ENCODE measurements at regions not wholly inside any gene's neighbourhood (a gene's known extent, or its start where the extent isn't known, plus 50 kb on each side); places are given as distances from the start of the nearest gene placed in this dataset.

DNA sequence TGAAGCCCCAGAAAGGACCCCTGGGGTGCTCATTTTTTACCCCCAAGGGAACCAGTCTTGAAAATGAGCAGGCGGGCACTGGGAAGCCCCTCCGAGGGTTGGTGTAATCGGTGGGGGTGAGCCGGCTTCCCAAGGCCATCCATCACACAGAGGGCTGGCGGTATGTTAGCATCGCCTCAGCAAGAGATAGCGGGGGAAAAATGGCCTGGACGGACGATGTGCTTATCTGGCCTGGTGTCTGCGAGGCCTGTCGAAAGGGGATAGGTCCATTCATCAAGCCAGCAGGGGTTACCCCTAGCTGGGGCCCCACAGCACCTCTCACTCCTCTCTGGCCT lies 188.9 kb downstream of the IRF8 start:
- ChIA-PET CTCF (no interaction called here), POLR2A (ENCODE audit: low non-redundant PET) (no interaction called here)
- H3K27ac ChIP-seq, result no peak overlapping the region
- no peak for DNase-seq (ENCODE audit: low spot score)
- TF ChIP-seq CTCF (conservative IDR thresholded peaks at IDR 0.05; ENCODE audit: low read depth), result no peak

DNA sequence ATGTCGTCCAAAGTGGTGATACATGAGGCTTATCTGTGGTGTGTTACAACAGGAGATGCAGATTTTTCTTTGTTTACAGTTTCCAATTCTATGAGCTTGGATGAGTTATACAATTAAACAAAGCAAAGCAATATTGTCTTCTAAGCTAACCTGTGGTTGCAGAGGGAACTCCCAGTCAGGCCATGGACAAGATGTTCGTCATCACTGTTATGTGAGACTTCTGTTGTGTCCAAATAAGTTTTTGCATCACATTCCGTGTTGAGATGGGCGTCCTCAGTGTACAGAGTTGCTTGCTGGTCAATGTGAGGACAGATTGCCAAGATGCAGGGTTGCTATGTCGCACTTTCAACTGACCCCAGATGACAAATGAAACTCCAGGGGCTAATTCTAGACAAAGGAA lies 189.3 kb downstream of the IRF8 start:
- DNase-seq (ENCODE audit: low spot score), result no peak
- no peak overlapping the region for H3K27ac ChIP-seq
- ChIA-PET POLR2A (ENCODE audit: low non-redundant PET) (no interaction called here), CTCF (interaction anchor here (0.9 kb wide), 1 partner anchor 15 kb away, joined by 6 read pairs; no protein-coding TSS in a partner anchor)
- TF ChIP-seq CTCF (conservative IDR thresholded peaks at IDR 0.05; ENCODE audit: low read depth), result no peak

GRCh38 chr16:86088816-86089215 lies 189.9 kb downstream of the IRF8 start:
- CTCF ChIA-PET, result interaction anchor here (0.9 kb wide), 1 partner anchor 16 kb away, joined by 6 read pairs; no protein-coding TSS in a partner anchor
- TF ChIP-seq CTCF (conservative IDR thresholded peaks at IDR 0.05; ENCODE audit: low read depth), result no peak
- no peak for DNase-seq (ENCODE audit: low spot score)
- POLR2A ChIA-PET (ENCODE audit: low non-redundant PET), result no interaction called here
- H3K27ac ChIP-seq, result no peak overlapping the region

GRCh38 chr16:86089334-86089900 lies 190.5 kb downstream of the IRF8 start:
- no peak for DNase-seq (ENCODE audit: low spot score)
- ChIA-PET POLR2A (ENCODE audit: low non-redundant PET) (no interaction called here), CTCF (no interaction called here)
- no peak overlapping the region for H3K27ac ChIP-seq
- TF ChIP-seq CTCF (conservative IDR thresholded peaks at IDR 0.05; ENCODE audit: low read depth), result no peak

- TF ChIP-seq CTCF (conservative IDR thresholded peaks at IDR 0.05; ENCODE audit: low read depth), result no peak
- POLR2A ChIA-PET (ENCODE audit: low non-redundant PET), result no interaction called here
- no peak overlapping the region for H3K27ac ChIP-seq
- DNase-seq (ENCODE audit: low spot score), result no peak
- CTCF ChIA-PET, result interaction anchor here (0.7 kb wide), 1 partner anchor 7 kb away, joined by 6 read pairs; no protein-coding TSS in a partner anchor
These were observed 191.0 kb downstream of the IRF8 start for GRCh38 chr16:86089991-86090390.

DNA sequence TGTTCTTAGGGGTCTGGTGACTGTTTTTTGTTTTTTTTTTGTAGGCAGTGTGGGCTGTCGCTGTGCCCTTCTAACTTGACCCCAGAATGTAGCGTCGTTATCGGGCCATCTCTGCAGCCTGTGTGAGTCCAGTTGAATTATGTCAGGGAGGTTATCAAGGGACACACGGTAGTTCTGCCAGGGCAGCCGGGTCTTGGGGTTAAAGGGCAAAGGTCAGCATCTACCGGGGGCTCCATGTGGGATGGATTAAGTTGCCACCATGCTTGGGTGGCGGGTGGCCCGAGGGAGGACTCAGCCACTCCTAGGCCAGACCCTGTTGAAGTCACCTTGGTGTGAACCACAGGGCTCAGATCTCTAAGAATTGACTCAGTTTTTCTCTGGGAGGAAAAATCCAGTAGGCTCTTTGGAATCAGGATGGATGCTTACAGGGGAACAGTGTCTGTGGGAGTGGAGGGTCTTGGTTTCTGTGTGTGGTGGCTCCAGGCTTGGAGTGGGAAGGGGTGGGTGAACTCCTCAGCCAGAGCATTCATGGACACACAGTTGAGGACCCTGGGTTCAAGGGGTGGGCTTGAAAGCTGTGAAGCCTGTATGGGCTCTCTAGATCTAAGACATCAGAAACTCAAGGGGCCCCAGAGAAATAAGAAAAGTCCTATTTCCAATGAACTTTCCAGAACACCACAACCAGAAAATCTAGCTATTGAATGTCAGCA lies 191.7 kb downstream of the IRF8 start:
- no peak overlapping the region for H3K27ac ChIP-seq
- TF ChIP-seq CTCF (conservative IDR thresholded peaks at IDR 0.05; ENCODE audit: low read depth), result no peak
- DNase-seq (ENCODE audit: low spot score), result no peak
- CTCF ChIA-PET, result interaction anchor here (0.7 kb wide), 1 partner anchor 8 kb away, joined by 6 read pairs; no protein-coding TSS in a partner anchor
- POLR2A ChIA-PET (ENCODE audit: low non-redundant PET), result no interaction called here
